ENCODE measurements at regions not wholly inside any gene's neighbourhood (a gene's known extent, or its start where the extent isn't known, plus 50 kb on each side); places are given as distances from the start of the nearest gene placed in this dataset.
A peak's percentile ranks its signal among the peaks of the same experiment; 100 is the strongest.
"Not testable (repeated sequence)": the region's sequence is repeated elsewhere in the genome, so short reads cannot be mapped to it uniquely, and the experiment has no call there.

GRCh38 chr7:138378741-138379559 is 81.1 kb upstream of the TRIM24 start:
- no peak for DNase-seq

GRCh38 chr7:138382862-138383565 is 77.0 kb upstream of the TRIM24 start:
- peak; percentile 59 for DNase-seq

- DNase-seq = no peak
These were observed 73.2 kb upstream of the TRIM24 start for GRCh38 chr7:138386821-138387220.

- no peak for DNase-seq
These were observed 72.1 kb upstream of the TRIM24 start for GRCh38 chr7:138387755-138388475.

GRCh38 chr7:138388673-138389491 is 71.2 kb upstream of the TRIM24 start:
- no peak for DNase-seq

GRCh38 chr7:138395763-138396162 is 64.3 kb upstream of the TRIM24 start:
- DNase-seq = no peak

GRCh38 chr7:138396251-138397070 is 63.6 kb upstream of the TRIM24 start:
- no peak for DNase-seq

GRCh38 chr7:138397071-138397433 is 63.0 kb upstream of the TRIM24 start:
- DNase-seq = not testable (repeated sequence)

GRCh38 chr7:138398857-138399256 is 61.2 kb upstream of the TRIM24 start:
- no peak for DNase-seq

- DNase-seq = no peak
These were observed 59.6 kb upstream of the TRIM24 start for GRCh38 chr7:138400400-138400886.

- no peak for DNase-seq
These were observed 57.3 kb upstream of the TRIM24 start for GRCh38 chr7:138402749-138403148.

- no peak for DNase-seq
These were observed 54.6 kb upstream of the TRIM24 start for GRCh38 chr7:138405496-138405895.

GRCh38 chr7:138407792-138408191 is 52.3 kb upstream of the TRIM24 start:
- no peak for DNase-seq
